AG09319 (cell line): ENCODE measurements at regions not wholly inside any gene's neighbourhood (a gene's known extent, or its start where the extent isn't known, plus 50 kb on each side); places are given as distances from the start of the nearest gene placed in this dataset.
"Not testable (repeated sequence)": the region's sequence is repeated elsewhere in the genome, so short reads cannot be mapped to it uniquely, and the experiment has no call there.

Experiments
- DNase-seq: peaks from one replicate; pipeline ENCODE4 v3.0.0-alpha.2; 2010; ENCODE audit warnings: low read depth; ENCODE audit errors: extremely low read depth
- TF ChIP-seq, protein P1 (sequence below): IDR thresholded peaks from 2 replicates; pipeline ENCODE4 v1.5.1; 2011; ENCODE audit warnings: low read depth, mild to moderate bottlenecking, inconsistent platforms, low read length, moderate library complexity

DNA sequence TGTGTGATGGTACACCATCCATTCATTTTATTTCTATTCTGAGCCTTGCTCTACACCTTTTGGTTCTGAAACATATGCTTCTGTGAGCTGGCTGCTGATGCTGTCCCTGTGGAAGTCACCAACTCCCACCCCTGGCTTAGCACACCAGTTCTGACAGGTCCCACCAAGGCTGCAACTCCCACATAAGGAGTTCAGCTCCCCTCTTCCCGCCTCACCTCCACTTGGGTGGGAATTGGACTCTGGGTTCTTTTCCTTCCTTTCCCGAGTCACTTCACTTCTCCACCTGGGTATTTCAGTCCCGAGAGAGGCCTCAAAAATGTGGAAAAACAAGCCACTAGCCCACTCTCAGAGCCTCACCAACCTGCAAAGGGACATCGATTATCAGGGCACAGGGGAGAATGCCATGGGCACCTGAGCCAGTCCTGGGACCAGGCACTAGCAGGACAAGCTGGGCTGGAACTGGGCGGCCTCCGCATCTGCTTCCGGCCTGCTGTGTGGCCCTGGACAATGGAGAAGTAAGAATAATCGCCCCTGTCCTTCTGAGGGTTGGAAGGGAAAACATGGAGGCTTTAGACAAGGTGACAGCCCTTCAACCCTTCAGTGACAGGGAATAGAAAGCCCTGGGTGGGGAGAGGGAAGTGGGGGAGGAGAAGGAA lies 80.1 kb downstream of the IGLL1 start:
- DNase-seq = no peak
- TF ChIP-seq, protein P1, sequence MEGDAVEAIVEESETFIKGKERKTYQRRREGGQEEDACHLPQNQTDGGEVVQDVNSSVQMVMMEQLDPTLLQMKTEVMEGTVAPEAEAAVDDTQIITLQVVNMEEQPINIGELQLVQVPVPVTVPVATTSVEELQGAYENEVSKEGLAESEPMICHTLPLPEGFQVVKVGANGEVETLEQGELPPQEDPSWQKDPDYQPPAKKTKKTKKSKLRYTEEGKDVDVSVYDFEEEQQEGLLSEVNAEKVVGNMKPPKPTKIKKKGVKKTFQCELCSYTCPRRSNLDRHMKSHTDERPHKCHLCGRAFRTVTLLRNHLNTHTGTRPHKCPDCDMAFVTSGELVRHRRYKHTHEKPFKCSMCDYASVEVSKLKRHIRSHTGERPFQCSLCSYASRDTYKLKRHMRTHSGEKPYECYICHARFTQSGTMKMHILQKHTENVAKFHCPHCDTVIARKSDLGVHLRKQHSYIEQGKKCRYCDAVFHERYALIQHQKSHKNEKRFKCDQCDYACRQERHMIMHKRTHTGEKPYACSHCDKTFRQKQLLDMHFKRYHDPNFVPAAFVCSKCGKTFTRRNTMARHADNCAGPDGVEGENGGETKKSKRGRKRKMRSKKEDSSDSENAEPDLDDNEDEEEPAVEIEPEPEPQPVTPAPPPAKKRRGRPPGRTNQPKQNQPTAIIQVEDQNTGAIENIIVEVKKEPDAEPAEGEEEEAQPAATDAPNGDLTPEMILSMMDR = no peak

DNA sequence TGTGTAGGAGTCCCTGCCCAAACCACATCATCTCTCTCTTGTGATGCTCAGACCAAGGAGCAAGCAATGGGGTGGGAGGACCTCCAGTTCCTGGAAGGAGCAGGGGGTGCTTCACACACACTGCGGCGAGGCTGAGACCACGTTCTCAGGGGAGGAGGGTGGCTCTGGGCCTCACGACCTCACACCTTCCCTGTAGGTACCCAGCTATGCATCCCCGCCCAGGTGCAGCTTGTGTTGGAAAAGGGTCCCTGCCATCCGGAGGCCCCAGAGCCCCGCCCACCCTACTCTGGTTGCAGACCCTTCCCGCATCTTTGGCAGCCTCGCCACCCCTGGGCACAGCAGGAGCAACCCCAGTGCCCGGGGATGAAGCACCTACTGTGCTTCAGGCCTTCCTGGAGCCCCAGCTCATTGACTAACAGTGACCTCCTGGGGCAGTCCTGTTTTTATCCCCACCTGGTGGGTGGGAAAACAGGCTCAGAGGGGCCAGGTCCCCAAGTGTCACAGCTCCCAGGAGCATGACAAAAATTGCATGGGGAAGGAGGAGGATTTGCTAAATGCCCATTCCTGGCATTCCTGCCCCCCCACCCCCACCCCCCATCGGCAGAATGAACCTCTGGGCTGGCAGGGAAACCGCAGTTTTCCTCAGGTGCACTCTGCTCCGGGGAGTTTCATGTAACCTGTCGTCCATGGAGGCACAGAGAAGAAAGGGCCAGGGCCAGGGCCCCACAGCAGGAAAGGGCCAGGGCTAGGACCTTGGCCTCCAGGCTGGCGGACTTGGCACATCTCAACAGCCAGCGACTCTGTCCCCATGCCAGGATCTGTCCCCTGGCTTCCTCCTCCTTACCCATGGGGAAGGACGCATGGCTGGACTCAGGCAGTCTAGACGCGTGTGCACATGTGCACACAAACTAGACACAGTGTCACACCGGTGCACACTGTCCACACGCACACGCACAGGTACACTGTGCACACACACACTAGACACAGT lies 81.0 kb downstream of the IGLL1 start:
- no peak for DNase-seq
- TF ChIP-seq, protein P1 = no peak

DNA sequence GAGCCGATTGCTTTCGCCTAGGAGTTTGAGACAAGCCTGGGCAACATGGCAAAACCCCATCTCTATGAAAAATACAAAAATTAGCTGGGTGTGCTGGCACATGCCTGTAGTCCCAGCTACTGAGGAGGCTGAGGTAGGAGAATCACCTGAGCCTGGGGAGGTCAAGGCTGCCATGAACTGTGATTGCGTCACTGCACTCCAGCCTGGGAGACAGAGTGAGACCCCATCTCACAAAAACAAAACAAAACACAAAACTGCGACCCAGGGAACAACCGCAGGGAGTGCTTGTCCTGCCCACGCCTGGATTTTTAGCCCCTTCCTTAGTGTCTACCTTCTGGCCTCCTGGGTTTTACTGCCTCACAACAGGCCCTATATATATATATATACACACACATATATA lies 82.2 kb downstream of the IGLL1 start:
- DNase-seq = not testable (repeated sequence)

DNA sequence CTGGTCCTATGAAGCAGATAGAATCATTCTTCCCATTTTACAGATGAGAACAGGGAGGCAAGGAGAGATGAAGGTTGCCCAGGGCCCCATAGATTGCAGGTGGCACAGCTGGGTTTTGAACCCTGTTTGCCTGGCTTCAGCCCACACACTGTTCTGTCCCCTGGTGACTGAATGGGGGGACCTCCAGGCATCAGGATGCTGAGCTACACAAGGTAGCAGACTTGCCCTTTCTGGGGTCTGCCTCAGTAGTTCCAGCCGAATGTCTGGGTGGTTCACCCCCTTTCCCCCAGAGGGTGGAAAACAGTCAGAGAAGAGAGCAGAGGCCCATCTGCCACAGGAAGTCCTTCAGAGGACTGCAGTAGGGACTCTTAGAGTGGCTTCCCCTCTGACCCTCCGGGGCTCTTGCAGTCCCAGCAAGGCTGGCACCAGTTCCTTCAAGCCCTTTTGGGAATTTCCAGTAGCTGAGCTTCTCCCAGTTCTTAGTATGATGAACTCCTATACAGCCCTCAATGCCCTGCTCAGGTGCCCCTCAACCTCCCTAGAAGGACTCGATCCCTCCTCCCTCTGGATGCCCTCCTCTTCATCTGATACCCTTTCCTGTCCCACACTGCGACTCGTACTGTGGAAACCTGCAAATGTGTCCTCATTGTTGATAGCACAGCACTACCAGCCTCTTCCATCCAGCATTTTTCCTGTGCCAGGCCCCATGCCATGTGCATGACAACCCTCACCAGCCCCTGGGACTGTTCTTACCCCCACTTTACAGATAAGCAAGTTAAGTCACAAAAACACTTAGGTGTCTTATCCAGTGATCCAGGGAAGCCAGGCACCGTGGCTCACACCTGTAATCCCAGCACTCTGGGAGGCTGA lies 82.8 kb downstream of the IGLL1 start:
- no peak for DNase-seq
- TF ChIP-seq, protein P1 = no peak

DNA sequence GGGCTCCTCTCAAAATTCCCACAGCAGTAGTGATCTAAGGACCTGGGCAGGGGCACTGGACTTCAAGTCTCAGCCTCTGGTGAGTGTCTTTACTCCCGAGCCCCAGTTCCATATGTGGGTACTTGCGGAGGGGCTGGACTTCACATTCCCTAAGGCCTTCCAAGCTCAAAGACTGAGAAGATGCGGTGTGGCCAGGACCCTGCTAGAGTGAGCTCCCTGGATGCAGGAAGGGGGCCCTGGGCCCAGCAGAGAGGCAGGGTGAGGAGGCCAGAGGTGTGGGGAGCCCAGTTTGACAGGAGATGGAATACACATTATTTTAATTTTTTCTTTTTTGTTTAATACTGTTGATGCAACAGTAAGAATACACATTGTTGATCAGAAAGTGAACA lies 83.7 kb downstream of the IGLL1 start:
- DNase-seq = no peak
- TF ChIP-seq, protein P1 = no peak

DNA sequence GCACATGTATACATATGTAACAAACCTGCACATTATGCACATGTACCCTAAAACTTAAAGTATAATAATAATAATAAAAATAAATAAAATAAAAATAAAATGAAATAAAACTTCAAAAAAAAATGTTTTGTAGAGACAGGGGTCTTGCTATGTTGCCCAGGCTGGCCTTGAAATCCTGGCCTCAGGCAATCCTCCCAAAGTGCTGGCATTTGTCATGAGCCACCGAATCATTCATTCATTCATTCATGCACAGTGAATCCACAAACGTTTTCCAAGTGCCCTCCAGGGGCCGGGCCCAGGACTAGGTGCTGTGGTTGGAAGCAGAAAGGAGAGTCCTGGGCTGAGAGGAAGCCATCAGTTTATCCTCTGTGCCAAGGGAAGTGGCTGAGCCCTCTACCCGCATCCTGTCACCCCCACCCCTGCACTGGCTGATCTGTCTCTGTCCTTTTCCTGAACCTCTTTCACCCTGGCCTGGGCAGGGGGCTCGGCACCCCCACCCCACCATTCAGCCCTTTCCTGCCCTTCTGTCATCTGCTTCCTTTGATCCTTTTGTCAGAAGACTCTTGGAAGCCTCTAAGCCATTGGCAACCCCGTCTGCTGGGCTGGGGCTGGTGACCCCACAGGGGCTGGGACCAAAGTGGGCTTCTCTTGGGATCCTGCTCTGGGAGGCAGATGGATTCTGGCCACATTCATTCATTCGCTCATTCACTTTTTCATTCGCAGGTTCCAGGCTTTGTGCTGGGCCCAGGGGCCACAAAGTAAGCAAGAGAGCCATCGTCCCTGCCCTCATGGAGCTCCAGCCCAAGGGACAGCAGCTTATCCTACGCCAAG lies 84.3 kb downstream of the IGLL1 start:
- TF ChIP-seq, protein P1 = no peak
- DNase-seq = no peak

DNA sequence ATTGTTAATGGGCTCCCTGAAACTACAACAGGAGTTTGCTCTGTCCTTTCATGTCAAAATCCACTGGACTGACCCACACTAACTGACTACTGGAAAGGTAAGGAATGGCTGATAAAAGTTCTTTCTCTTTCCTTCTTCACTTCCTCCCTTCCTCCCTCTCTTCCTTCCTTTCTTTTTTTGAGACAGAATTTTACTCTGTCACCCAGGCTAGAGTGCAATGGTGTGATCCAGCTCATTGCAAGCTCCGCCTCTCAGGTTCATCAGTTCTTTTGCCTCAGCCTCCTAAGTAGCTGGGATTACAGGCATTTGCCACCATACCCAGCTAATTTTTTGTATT lies 85.2 kb downstream of the IGLL1 start:
- no peak for DNase-seq
- TF ChIP-seq, protein P1 = no peak
